ENCODE measurements at regions not wholly inside any gene's neighbourhood (a gene's known extent, or its start where the extent isn't known, plus 50 kb on each side); places are given as distances from the start of the nearest gene placed in this dataset.

DNA sequence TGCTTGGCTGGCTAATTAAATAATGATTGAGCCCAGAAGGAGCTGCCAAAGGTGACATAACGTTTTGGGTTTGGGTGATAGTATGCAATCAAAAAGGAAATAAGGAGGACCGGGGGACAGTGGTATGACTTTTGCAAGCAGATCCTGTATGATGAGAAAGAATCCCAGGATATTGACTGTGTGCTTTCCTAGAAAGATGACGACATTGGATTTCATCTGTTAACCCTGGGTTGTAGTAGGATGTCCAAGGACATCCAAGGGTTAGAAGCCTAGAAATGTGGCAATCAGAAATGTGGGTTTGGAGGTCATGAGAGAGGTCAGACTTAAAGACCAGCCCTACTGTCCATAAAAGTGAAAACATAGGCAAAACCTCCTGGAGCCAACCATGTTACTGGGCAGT is 50.3 kb upstream of the HMHB1 start:
- no peak for DNase-seq (ENCODE audit: low read depth)

DNA sequence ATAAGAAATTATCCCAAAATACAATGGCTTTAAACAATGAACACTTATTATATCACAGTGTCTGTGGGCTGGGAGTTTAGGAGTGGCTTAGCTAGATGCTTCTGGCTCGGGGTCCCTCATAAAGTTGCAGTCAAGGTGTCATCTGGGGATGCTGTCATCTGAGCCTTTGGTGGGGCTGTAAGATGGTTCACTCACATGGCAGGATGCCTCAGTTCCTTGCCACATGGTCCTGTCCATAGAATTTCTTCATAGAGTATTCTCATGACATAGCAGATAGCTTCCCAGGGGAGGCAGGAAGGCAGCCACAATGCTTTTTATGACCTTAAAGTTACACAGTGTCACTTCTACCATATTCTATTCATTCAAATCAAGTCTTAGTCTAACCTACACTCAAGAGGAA is 51.2 kb upstream of the HMHB1 start:
- DNase-seq (ENCODE audit: low read depth) = no peak

DNA sequence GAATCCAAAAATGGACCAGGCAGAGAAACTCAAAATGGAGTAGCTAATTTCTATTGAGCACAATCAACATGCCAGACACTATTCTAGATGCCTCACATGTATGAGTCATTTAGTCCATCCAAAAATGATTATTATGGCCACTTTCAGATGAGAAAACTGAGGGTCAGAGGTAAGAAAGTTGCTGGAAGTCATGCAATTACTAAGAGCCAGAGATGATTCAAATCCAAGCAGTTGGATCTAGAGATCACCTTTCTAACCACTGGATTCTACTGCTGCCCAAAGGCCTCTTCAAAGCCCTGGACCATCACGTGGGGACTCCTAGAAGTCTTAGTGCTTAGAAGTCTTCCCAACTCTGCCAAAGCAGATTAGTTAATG is 51.8 kb upstream of the HMHB1 start:
- DNase-seq (ENCODE audit: low read depth) = no peak

DNA sequence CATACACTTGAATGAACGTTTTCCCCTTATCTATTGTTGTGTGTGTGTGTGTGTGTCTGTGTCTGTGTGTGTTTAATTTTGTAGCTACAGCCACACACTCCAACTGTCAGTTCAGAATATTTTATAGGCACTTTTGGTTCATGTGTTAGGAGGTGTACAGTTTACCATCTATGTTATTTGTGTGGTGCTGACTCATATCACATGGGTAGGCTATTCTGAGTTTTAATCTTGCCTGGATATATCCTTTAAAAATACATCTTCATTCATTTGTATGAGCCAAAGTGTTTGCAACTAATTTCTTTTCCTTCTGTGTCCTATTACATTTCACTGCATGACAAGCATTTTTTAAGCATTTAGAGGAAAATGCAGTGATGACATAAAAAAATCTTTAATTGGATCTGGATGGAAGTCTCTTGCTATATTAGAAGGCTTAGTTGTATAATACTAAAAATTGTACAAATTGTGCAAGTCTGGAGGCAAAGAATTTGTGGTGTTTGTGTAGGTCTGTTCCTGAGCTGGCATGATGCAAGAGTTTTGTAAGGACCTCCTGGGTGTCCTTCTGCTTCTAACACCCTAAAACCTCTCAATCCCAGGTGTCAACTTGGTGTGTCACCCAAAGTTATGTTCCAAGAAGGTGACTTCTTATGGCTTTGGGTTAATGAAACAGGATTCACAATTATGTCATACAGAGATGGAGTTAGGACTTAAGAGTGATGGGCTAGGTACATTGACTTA is 52.4 kb upstream of the HMHB1 start:
- DNase-seq (ENCODE audit: low read depth) = peak; percentile 34

DNA sequence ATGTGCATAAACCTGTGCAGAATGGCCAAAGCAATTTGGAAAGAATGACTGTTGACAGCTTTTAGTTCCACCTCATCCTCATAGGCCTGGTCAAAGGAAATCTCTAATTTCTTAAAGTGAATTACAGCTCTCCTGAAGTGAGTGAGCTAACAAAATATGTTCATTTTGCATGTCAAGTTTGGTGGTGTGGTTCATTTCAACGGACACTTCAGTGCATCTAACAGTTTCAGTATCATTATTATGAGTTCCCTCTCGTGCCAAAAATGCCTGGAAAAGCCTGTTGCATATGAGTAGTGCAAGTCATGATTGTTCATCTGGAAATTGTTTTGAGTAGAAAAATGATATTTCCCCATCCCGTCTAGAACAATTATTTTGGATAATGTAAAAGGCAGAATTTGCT is 53.2 kb upstream of the HMHB1 start:
- no peak for DNase-seq (ENCODE audit: low read depth)

DNA sequence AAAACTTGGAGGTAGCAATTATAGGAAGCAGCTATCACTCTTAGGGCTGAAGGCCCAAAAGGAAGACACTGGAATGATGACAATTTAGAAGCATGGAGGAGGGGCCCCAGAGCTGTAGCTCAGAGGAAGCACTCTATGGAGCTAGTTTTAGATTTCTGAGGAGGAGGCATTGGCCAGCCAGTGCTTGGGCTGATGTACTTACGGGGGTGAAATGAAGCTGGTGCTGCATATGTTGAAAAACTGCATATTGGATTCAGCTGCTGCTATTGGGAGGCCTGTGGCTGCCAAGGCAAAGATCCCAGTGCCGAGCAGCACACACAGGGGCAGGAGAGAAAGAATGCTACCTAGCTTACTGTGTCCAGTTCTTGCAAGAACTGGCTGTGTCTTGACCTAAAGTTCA is 53.9 kb upstream of the HMHB1 start:
- DNase-seq (ENCODE audit: low read depth) = no peak

DNA sequence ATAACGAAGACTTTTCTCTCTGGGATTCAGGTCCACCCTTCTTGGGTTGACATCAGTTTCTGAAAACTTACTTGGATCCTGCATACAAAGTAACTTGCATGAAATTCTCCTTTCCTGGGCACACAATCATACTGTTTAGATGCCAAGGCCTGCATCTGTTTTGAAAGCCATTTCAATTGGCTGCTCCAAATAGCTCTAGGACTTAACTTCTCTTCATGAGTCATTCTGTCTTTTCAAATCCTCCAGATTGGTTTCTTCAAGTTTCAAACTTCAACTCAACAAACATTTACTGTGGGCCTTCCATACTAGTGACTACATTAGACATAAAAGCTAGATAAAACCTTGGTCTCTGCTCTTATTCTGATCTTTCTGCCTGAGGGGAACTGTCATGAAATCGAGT is 54.8 kb upstream of the HMHB1 start:
- DNase-seq (ENCODE audit: low read depth) = peak; percentile 23

DNA sequence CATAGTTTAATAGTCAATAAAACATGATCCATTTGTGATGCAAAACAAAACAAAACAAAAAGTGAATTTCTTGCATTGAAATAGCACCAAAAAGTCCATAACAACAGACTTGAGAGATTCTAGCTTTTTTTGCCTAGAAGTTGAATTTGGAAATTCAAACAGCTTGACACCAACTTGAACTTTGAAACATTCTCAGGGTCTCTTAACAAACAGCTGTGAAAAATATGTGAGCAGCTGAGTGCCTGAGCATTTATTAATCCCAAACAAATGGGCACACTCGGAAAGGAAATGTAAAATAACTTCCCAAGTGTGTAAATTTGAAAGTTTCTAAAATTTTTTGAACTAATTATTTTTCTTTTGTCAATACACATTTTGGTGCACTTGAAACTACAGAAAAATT is 56.0 kb upstream of the HMHB1 start:
- DNase-seq (ENCODE audit: low read depth) = no peak

DNA sequence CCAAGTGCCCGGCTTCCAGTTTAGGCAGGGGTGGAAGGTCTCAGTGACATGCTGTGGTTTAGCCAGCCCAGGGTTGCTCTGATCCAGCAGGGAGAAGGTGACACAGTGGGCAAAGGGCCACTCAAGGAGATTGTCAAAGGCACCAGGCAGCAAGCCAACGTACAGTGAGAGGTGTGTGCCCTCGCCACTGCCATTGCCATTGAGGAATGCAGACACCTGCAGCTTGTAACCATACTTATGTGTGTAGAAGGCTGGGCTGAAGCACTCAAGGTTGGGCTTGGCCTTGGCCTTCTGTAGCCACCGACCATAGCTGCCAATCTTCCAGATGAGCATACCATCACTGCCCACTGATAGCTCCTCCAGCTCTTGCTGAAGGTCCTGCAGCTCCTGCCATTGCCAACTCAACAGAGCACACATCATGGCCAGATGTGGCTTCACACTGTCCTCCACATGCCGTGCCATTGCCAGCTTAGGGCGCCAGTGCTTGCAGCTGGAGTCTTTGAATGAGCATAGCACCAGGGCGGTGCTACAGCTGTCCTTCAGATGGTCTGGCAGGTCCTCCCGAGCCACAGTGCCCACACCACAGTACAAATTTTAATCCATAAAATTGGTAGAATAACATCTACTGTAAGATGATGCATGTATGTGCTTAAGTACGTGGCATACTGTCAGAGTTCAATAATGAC is 59.7 kb upstream of the HMHB1 start:
- no peak for DNase-seq (ENCODE audit: low read depth)

DNA sequence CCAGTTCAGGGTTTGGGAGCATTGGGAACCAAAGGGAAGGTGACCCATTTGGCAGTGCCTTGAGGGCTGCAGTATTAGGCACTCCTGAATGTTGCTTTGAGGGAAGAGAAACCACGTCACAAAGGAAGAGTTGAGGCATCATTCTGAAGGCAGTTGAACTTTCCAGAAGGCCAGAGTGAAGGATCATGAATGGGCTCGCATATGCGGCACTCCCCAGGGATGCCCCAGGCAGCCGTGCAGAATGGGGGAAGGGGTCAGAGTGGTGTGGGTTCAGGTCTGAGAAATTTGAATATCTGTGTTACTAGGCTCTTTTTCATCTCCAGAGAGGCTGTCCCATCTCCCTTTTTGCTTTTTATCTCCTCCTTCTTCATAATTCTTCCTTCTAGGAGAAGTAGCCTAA is 60.6 kb upstream of the HMHB1 start:
- no peak for DNase-seq (ENCODE audit: low read depth)

DNA sequence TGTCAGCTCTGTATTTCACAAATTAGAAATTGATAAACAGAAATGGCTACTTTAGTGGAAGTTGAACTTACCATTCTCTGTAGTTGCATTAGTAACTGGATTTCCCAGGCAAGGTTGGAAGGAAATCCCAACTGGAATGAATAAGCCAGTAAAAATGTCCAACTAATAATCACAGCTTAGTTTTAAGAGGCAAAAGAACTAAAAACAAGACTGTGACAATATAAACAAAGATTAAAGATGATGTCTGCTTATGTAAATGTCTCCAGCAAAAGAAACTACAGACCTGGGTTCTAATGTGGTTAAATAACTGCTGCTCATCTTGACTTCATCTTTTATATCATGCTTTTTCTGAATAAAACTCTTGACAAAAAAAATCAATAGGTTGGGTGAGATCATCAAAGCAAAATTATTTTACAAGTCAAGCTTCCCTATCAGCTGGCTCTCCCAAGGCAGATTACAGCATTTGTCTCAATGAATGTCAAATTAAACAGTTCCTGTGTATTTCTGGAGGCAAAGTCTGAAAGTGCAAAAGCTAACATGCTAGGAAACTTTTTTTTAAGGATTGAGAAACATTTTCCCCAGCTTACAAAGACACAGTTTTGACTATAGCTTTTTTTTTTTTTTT is 62.3 kb upstream of the HMHB1 start:
- peak; percentile 11 for DNase-seq (ENCODE audit: low read depth)

DNA sequence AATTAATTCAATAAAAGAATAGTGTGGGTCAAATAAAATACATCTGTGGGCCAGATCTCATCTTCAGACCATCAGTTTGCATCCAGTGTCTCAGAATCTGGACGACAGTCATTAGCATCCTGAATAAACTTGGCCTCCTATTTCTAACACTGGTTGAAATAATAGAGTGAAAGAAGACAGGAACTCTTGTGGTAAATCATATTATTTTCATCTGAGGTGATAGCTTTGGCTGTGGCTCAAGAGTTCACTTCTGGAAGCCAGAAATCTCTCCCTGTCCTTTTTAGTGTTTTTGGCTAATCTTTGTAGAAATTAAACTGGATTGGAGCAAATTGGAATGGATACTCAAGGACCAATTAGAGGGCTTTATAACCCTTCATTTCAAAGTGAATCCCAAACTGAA is 63.4 kb upstream of the HMHB1 start:
- DNase-seq (ENCODE audit: low read depth) = no peak

DNA sequence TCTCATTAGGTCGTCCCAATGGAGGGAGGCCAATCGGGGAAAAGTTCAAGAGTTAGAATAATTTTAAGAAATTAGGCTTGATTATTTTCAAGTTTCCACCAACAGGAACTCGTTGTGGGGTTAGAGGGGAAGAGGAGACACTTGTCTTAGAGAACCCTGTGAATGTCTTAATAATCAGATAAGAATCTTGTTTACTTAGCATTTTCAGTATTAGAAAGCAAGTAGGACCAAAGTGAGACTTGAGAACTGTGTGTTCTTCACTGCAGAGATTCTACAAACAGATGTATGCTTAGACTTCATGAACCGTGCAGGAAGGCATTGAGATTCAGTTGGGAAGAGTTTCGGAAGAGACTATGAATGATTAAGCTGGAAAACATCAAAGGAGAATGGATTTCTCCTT is 69.0 kb upstream of the HMHB1 start:
- DNase-seq (ENCODE audit: low read depth) = no peak

DNA sequence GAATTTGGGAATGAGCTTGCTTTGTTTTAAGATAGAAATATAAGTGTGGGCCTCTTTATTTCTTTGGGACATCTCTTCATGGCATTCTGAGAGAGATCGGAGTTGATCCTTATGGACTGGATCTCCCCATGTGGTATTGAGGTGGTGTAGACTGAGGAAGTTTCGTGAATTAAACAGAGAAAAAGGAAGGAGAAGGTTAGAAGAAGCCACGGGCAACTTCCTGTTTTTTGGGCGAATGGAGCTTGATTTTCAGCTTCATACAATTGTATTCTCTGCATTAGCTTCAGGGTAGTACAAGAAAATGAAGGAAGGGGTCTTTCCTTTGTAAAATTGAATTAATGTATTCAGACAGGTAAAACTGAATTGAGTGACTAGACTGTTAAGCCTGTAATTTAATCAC is 70.5 kb upstream of the HMHB1 start:
- no peak for DNase-seq (ENCODE audit: low read depth)

DNA sequence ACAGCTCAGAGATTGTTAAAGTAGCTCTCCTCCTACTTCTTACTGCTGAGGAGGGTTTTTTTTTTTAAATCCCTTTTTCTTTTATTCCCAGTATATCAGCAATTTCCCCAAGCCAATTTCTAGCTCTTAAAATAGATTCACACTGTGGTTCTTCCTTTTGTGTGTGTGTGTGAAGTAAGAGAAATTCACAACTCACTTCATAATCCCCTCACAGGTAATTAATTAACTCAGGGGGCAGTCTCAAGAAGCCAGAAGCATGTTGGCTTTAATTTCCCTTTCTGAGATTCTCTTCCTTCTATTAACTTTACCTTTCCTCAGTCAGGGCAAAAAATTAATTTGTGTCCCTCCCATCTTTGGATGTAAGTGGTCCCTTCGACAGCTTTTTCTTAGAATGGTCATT is 71.0 kb upstream of the HMHB1 start:
- DNase-seq (ENCODE audit: low read depth) = no peak

DNA sequence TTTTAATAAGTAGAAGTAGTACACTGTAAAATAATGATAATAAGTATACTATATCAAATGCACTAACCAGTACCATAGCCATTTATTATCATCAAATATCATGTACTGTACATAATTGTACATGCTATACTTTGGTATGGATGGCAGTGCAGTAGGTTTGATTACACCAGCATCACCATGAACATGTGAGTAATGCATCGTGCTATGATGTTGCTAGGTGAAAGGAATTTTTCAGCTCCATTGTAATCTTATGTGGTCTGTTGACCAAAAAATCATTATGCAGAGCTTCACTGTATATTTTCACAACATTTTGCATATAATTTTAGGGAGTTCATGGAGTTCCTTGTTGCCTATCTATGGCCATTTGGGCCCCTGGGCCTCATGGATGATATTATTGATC is 72.2 kb upstream of the HMHB1 start:
- no peak for DNase-seq (ENCODE audit: low read depth)

DNA sequence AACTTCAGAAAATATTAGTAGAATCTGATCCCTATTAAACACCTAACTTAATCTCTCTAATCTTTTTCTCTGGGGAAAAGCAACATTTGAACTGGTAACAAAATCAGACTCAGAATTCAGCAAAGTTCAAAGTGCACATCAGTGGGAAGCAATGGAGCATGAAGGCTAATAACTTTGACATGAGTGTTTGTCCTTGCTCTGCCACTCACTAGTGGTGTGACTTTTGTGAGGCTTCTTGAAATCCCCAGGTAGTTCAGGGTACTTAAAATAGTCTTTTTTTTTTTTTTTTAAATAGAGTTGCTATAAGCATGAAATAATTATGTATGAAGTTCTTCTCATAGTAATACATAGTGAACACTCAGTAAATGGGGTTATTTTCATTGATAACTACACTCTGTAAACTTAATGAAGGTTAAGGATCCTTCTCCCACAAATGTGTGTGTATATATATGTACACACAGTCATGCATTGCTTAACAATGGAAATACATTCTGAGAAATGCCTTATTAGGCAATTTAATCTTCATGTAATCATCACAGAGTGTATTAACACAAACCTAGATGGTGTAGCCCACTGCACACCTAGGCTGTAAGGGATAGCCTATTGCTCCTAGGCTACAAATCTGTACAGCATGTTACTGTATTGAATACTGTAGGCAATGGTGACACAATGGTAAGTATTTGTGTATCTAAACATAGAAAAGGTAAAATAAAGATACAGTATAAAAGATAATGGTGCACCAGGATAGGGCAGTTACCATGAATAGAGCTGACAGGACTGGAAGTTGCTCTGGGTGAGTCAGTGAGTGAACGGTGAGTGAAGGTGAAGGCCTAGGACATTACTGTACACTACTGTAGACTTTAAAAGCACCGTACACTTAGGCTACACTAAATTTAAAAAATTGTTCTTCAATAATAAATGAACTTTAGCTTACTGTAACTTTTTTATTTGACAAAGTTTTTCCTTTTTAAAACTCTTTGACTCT is 73.3 kb upstream of the HMHB1 start:
- peak; percentile 7 for DNase-seq (ENCODE audit: low read depth)

DNA sequence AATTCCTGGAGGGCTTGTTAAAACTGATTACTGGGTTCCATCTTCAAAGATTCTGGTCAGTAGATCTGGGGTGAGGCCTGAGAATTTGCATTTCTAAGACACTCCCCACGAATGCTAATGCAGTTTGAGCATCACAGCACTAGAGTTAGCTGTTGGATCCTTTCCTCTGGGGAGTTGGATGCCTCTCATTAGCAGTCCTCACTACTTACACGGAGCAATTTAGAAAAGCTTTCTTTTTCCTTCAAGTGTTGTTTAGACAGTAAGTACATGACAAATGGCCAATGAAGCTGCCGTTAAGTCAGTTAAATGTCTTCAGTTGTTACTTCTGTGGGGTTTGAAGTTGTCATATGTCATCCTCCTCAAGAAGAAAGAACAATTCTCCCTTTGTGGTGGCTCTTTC is 74.9 kb upstream of the HMHB1 start:
- DNase-seq (ENCODE audit: low read depth) = no peak

DNA sequence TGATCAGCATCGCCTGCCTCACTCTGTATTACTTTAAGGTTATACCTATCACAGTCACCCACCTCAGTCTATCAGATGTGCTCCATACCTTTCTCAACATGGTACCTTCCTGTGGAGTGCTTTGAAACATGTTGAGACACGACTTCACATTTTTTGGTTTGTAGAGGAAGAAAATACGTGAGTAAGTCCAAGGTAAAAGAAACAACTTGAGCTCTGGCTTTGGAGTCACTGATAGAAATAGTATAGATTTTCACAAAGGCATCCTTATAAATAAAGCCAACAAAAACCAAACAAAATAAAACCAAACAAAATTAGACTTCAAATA is 77.5 kb upstream of the HMHB1 start:
- no peak for DNase-seq (ENCODE audit: low read depth)

DNA sequence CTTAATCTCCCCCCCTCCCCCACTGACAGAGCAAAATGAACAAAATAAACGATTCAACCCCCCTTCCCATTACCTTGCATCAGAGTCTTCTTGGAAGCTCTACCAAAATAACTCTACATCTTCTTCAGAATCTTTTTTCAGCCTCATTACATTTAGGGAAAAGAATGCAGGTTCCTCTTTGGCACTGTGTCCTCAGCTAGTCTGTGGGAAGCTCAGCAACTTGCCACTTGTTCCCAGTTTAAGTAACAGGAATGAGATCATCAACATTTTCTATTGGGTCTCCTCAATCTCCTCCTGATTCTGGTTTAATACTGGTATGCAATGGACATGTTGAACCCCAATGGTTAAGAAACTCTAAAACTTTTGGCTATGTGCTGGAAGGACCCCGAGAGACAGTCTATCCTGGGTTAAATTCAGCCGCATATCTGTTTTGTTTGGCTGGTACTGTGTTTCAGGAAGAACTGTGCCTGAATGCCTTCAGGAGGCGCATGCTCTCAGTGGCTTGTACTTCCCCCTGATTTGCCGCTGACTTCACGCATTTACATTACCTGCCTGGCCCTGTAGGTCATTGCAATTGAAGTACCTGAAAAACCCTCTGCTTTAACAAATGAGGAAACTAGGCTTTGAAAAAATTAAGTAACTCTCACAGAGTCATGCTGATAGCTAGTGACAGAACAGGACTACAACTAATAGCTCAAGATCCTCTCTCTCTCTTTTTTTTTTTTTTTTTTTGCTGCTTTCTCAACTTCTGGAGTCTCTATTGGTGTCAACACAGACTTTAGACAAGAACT is 78.1 kb upstream of the HMHB1 start:
- DNase-seq (ENCODE audit: low read depth) = peak; percentile 34

DNA sequence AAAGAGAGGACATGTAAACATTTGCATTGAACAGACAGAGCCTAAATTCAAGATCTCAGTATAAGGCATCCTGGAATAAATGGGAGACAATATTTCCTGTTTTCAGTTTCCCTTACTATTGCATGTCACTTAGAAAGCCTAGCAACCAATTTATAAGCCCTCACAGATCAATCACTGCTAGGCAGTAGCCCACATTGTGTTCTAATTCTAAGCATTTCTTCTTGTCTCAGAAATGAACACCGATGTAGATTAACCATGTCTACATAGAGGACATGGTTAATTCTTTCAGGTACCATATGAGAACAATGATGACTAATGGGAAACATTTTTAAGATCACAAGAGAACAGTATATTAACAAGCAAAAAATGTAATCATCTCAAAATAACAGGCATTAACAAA is 79.6 kb upstream of the HMHB1 start:
- DNase-seq (ENCODE audit: low read depth) = no peak

Measured in iris pigment epithelial cell (primary cell).